Pancreas (tissue), 10 donors: ENCODE measurements at regions not wholly inside any gene's neighbourhood (a gene's known extent, or its start where the extent isn't known, plus 50 kb on each side); places are given as distances from the start of the nearest gene placed in this dataset.

Experiments
- ATAC-seq, 4 donors: fragments of 200-7000 bp; cut with Tn5 transposase; one replicate each; pipeline versions ENCODE4 v1.8.0 to v1.9.1; 2020; ENCODE audit warnings: mild to moderate bottlenecking in 4 of 4, moderate library complexity in 4 of 4
- DNase-seq, 6 donors: peaks; one replicate each; pipeline ENCODE4 v3.0.0-alpha.2; 2020
- FAIRE-seq: peaks from 2 replicates; lab custom pipeline; 2012; peaks lifted over from hg19 to GRCh38; lab: Jason Lieb, UNC
- H3K27ac ChIP-seq, 4 donors: fragments of 200-600 bp; sonication (generic); 1 replicate in 3 of 4; 2 replicates in 1 of 4; pipeline versions ENCODE4 v1.5.0 to v1.8.0; 2020
- H3K27me3 ChIP-seq, 4 donors: fragments of 200-600 bp; one replicate each; pipeline ENCODE4 v1.8.0; 2021
- H3K36me3 ChIP-seq, 3 donors: fragments of 200-600 bp; sonication (generic) in 1 of 3; one replicate each; pipeline versions ENCODE4 v1.5.0 to v1.8.0; 2020 to 2021
- H3K4me1 ChIP-seq, 3 donors: fragments of 200-600 bp; one replicate each; pipeline ENCODE4 v1.8.0; 2021
- H3K4me3 ChIP-seq, 4 donors: fragments of 200-600 bp; sonication (generic) in 2 of 4; one replicate each; pipeline versions ENCODE4 v1.5.0 to v1.8.0; 2020 to 2021
- H3K9me3 ChIP-seq, 4 donors: fragments of 200-600 bp; one replicate each; pipeline ENCODE4 v1.8.0; 2021
- WGBS, 2 donors: extraction: QIAGEN DNeasy Blood & Tissue Kit; methylation state at CpG; one replicate each; pipeline ENCODE4 v1.1.7; 2013; 5-methylcytosine and 5-hydroxymethylcytosine counted together
- intact Hi-C, 3 donors: fragments of 100-400 bp; cut with DNase I; formaldehyde crosslinking; loops; one replicate each; pipeline versions ENCODE4 v1.11.1 to v1.14.2; 2022
- TF ChIP-seq, protein P1 (sequence below), 4 donors: fragments of 200-600 bp; sonication (generic) in 3 of 4; IDR thresholded peaks; one replicate each; pipeline versions ENCODE4 v1.5.0 to v1.8.0; 2021; ENCODE audit warnings: antibody characterized with exemption in 4 of 4
- donor health status: healthy with polysubstance abuse.
- donor health status: DM: no; HTN: no; CAD: no; lungs with moderate emphysema.
- donor health status: DM: no; HTN: no; CAD: no.
- donor health status: control.
- donor health status: control.
- donor health status: Bipolar disorder and iron deficiency.
- donor health status: DM: yes; HTN: yes; CAD: no.
- donor health status: DM: no; HTN: no; CAD: no.
- donor health status: DM: no; HTN: no; CAD: no.
- donor health status: DM: yes; HTN: yes; CAD: no.

DNA sequence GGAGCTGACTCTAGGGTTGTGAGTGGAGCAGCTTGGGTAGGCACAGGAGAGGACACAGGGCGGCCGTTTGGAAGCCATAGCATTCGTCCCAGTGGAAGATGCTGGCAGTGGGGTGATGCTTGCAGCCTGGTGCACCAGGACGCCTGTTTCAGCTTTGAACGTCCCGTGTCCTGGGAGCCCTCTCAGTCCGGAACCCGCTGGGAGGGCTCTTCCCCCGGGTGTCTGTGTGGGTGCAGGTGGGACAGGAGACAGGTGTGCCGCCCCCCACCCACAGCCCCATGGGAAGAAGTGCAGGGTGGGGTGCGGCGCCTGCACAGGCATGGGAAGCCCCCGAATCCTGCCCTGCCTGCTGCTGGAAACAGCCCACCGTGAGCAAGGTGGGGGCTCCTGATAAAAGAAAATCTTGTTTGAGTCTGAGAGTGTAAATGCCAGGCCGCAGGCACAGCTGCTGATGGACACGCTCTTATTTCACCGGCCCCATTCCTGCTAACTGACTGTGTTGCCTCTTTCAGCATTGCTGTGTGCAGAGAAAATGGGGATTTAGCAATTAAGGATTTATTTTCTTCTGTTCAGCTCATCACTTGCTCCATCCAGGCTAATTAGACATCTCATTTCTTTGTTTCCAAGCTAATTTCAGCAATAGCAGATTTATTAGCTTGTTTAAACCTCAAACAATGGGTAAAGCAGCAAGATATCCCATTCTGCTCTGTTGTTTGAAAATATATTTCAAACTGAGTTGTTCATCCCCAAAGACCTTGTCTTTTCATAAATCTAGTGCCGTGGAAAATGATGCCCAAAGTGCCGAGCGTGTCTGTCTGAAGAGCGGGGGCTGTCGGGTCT lies 54.9 kb upstream of the DPYSL4 start:
- FAIRE-seq (no peak), DNase-seq (peak in 1 of 6 donors; percentile 9), ATAC-seq (no peak)
- Histone ChIP-seq H3K36me3 (no peaks in the 10 kb centered on the region), H3K9me3 (no peaks in the 10 kb centered on the region), H3K27me3 (peaks cover 0 to 3% (median 0%) of the 10 kb centered on the region in 4 donors), H3K27ac (no peak overlapping the region), H3K4me1 (no peaks in the 10 kb centered on the region), H3K4me3 (no peak overlapping the region)
- intact Hi-C loops, result no loop called here
- TF ChIP-seq, protein P1, sequence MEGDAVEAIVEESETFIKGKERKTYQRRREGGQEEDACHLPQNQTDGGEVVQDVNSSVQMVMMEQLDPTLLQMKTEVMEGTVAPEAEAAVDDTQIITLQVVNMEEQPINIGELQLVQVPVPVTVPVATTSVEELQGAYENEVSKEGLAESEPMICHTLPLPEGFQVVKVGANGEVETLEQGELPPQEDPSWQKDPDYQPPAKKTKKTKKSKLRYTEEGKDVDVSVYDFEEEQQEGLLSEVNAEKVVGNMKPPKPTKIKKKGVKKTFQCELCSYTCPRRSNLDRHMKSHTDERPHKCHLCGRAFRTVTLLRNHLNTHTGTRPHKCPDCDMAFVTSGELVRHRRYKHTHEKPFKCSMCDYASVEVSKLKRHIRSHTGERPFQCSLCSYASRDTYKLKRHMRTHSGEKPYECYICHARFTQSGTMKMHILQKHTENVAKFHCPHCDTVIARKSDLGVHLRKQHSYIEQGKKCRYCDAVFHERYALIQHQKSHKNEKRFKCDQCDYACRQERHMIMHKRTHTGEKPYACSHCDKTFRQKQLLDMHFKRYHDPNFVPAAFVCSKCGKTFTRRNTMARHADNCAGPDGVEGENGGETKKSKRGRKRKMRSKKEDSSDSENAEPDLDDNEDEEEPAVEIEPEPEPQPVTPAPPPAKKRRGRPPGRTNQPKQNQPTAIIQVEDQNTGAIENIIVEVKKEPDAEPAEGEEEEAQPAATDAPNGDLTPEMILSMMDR (IDR thresholded peaks at IDR 0.05), result no peak
- WGBS, 2 donors, result 59 to 69% methylated on average over 22 of the region's 22 CpGs

DNA sequence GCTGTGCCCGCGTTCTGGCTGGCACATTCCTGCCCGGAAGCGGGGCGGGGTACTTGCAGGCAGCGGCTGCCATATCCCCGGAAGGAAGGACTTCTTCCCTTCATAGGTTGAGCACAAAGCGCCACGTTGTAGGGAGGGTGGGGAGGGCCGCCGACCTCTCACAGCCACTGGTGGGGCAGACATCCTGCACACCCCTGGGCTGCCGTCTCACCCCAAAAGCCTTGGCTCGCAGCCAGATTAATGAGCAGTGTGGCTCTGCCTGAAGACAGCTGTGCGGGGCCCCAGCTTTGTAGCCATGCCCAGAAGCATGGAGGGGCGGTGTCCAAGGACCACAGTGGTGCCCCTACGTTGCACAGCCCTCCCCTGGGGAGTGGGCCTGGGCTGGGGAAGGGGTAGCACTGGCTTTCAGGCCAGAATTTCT lies 54.3 kb upstream of the DPYSL4 start:
- 57 to 62% methylated on average over 16 of the region's 16 CpGs for WGBS, 2 donors
- Histone ChIP-seq H3K27me3 (peaks cover 0 to 3% (median 0%) of the 10 kb centered on the region in 4 donors), H3K9me3 (no peaks in the 10 kb centered on the region), H3K4me1 (no peaks in the 10 kb centered on the region), H3K27ac (no peak overlapping the region), H3K36me3 (no peaks in the 10 kb centered on the region), H3K4me3 (no peak overlapping the region)
- TF ChIP-seq, protein P1 (IDR thresholded peaks at IDR 0.05), result no peak
- FAIRE-seq (no peak), ATAC-seq (no peak), DNase-seq (peak in 3 of 6 donors; percentile 15 to 64 (median 41))
- intact Hi-C loops, result no loop called here

DNA sequence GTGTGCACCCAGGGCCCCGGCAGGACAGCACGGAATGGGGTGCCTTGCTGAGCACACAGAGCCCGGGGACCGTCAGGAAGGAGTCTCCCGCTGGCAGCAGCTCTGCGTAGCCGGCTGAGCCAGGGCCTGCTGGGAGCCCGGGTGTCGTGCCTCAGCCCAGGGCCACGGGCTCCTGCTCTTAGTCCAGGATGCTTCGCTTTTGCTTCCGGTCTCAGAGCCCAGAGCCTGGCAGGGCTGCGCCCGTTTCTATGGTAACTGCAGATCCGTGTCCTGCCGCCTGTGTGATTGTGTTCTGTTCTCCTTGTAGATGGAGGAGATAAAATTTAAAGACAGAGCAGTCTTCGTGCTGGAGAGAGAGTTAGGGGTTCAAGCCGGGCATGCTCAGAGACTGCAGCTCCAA lies 53.7 kb upstream of the DPYSL4 start:
- H3K4me1 ChIP-seq, result no peaks in the 10 kb centered on the region
- no peaks in the 10 kb centered on the region for H3K9me3 ChIP-seq
- H3K27ac ChIP-seq, result no peak overlapping the region
- ATAC-seq (peak in 2 of 4 donors; percentile 61 to 66), FAIRE-seq (no peak), DNase-seq (peak in 2 of 6 donors; percentile 48 to 61)
- peaks cover 0 to 3% (median 0%) of the 10 kb centered on the region in 4 donors for H3K27me3 ChIP-seq
- intact Hi-C loops, result no loop called here
- 52 to 56% methylated on average over 18 of the region's 18 CpGs for WGBS, 2 donors
- TF ChIP-seq, protein P1 (IDR thresholded peaks at IDR 0.05), result no peak
- H3K4me3 ChIP-seq, result no peak overlapping the region
- no peaks in the 10 kb centered on the region for H3K36me3 ChIP-seq

DNA sequence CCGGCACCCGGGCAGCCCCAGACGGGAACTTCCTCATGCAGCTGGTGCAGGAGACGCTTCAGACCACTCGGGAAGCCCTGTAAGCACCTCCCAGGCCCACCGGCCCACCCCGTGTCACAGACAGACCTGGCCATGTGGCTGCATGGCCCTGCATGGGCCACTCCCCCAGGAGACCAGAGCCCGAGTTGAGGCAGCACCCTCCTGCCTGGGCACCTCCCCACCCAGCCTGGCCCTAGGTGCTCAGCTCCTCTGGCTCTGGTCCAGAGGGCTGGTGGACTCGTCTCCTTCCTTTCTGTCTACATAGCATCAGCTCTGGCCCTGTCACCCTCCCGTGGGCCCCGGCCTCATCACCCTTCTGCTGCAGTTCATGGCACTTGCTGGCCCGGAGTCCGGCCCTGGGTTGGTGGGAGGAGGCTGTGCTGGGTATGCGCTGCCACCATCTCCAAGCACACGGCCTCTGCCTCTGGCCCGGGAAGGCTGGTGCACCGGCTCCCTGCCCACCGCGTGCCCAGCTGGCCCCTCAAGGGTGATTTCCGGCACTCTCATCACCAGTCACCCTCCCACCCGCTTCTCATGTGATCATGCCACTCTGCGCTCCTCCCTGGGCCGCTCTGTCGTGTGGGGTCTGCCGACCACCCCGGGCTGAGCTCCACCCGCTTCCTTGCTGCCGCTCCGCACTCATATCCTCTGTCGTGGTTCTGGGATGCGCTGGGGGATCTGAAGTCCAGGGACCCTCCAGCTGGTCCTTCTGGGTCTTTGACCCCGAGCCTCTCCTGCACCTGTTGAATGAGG lies 53.1 kb upstream of the DPYSL4 start:
- ATAC-seq (no peak), FAIRE-seq (no peak), DNase-seq (peak in 2 of 6 donors; percentile 52 to 63)
- H3K4me3 ChIP-seq, result no peak overlapping the region
- intact Hi-C loops, result no loop called here
- WGBS, 2 donors, result 72 to 82% methylated on average over 32 of the region's 32 CpGs
- peaks cover 0 to 3% (median 0%) of the 10 kb centered on the region in 4 donors for H3K27me3 ChIP-seq
- no peaks in the 10 kb centered on the region for H3K4me1 ChIP-seq
- no peaks in the 10 kb centered on the region for H3K9me3 ChIP-seq
- no peak overlapping the region for H3K27ac ChIP-seq
- no peaks in the 10 kb centered on the region for H3K36me3 ChIP-seq
- TF ChIP-seq, protein P1 (IDR thresholded peaks at IDR 0.05), result no peak
